ENCODE measurements at regions not wholly inside any gene's neighbourhood (a gene's known extent, or its start where the extent isn't known, plus 50 kb on each side); places are given as distances from the start of the nearest gene placed in this dataset.

DNA sequence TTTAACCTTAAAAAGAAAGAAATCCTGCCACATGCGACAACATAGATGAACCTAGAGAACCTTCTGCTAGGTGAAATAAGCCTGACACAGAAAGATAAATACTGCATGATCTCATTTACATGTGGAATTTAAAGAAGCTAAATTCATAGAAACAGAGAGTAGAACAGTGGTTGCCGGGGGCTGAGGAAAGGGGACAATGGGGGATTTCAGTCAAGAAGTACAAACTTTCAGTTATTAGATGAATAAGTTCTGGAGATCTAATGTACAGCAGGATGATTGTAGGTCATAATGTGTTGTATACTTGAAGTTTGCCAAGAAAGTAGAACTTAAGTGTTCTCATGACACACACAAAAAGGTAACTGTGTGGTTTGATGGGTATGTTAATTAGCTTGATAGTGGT lies 204.3 kb upstream of the PRSS16 start:
- 46% methylated on average over 2 of the region's 2 CpGs for WGBS (ENCODE audit: low lambda C conversion rate)
- intact Hi-C loops (cut with micrococcal nuclease; ENCODE audit: unreplicated experiment) (no loop called here), in situ Hi-C loops (cut with HindIII; ENCODE audit: extremely low pct_ligation_motif_present, low pct_unique_long_range_greater_than_20kb) (no loop called here)
- POLR2A ChIA-PET = no interaction called here
- H3K9ac ChIP-seq (ENCODE audit: insufficient read depth, low read depth, low read length) = no peak overlapping the region
- CTCF ChIA-PET (ENCODE audit: low intra/inter-chr PET ratio, low total read pairs) = no interaction called here
- ATAC-seq (no peak), DNase-seq (ENCODE audit: low spot score) (no peak), FAIRE-seq (no peak)
- H3K4me1 ChIP-seq (ENCODE audit: insufficient read depth, low read length) = peaks cover 29% of the 10 kb centered on the region
- BruUV-seq (replicated peaks) = no TSS peak
- no peaks in the 10 kb centered on the region for H3K36me3 ChIP-seq (replicated peaks in 1 of 2; ENCODE audit: control insufficient read depth in 1 of 2, insufficient read depth in 2 of 2, low read length in 2 of 2)
- no peak overlapping the region for H3K4me2 ChIP-seq (ENCODE audit: low read depth, low read length)
- H2AFZ ChIP-seq (ENCODE audit: low read length) = no peak overlapping the region
- no peaks in the 10 kb centered on the region for H3K9me3 ChIP-seq (ENCODE audit: low read length)
- H3K27ac ChIP-seq (ENCODE audit: extremely low read length, insufficient read depth, low read length) = no peak overlapping the region
- TF ChIP-seq ZKSCAN5 (CRISPR knock-in tag; IDR thresholded peaks at IDR 0.05) (no peak), RBAK (CRISPR knock-in tag; IDR thresholded peaks at IDR 0.05) (no peak), PITX1 (CRISPR knock-in tag; IDR thresholded peaks at IDR 0.05) (no peak), HMGXB4 (CRISPR knock-in tag; IDR thresholded peaks at IDR 0.05; ENCODE audit: borderline replicate concordance in 1 of 2, low read depth in 1 of 2) (no peak), ZSCAN30 (CRISPR knock-in tag; IDR thresholded peaks at IDR 0.05) (no peak), ZNF800 (CRISPR knock-in tag; IDR thresholded peaks at IDR 0.05) (no peak), RERE (CRISPR knock-in tag; IDR thresholded peaks at IDR 0.05; ENCODE audit: low read depth) (no peak), THYN1 (CRISPR knock-in tag; IDR thresholded peaks at IDR 0.05; ENCODE audit: borderline replicate concordance, low read depth) (no peak)
- no peaks in the 10 kb centered on the region for H4K20me1 ChIP-seq (ENCODE audit: insufficient read depth, low read length)
- H3K4me3 ChIP-seq (replicated peaks in 1 of 3; ENCODE audit: insufficient read depth in 1 of 3, low read depth in 2 of 3, low read length in 3 of 3) = no peak overlapping the region
- no peaks in the 10 kb centered on the region for H3K79me2 ChIP-seq (ENCODE audit: insufficient read depth, low read length)
- H3K27me3 ChIP-seq (ENCODE audit: control insufficient read depth in 1 of 2, insufficient read depth in 2 of 2, low read length in 2 of 2) = no peaks in the 10 kb centered on the region

All from HepG2 (cell line).